SK-N-SH treated with all-trans-retinoic acid at 6 μM for 48 hours (cell line): ENCODE measurements at regions not wholly inside any gene's neighbourhood (a gene's known extent, or its start where the extent isn't known, plus 50 kb on each side); places are given as distances from the start of the nearest gene placed in this dataset.

Experiments
- ATAC-seq: fragments of 200-7000 bp; cut with Tn5 transposase; 3 replicates; pipeline ENCODE4 v1.9.1; 2020; ENCODE audit warnings: mild to moderate bottlenecking, moderate library complexity
- ARNTL ChIP-seq: fragments of 450-650 bp; formaldehyde crosslinking; IDR thresholded peaks from 2 replicates; pipeline ENCODE4 v1.5.0; 2020; ENCODE audit warnings: low read depth, mild to moderate bottlenecking, moderate library complexity, borderline replicate concordance
- BACH2 ChIP-seq: fragments of 250-450 bp; sonication (Bioruptor Pico); IDR thresholded peaks from 2 replicates; pipeline ENCODE4 v1.9.0; 2021; ENCODE audit warnings: mild to moderate bottlenecking, borderline replicate concordance
- CSDC2 ChIP-seq: fragments of 250-450 bp; sonication (Bioruptor Pico); IDR thresholded peaks from 2 replicates; pipeline ENCODE4 v1.5.0; 2020; ENCODE audit warnings: mild to moderate bottlenecking, moderate library complexity
- ESRRG ChIP-seq: fragments of 250-450 bp; sonication (Bioruptor Pico); IDR thresholded peaks from 2 replicates; pipeline ENCODE4 v1.6.1; 2021; ENCODE audit warnings: mild to moderate bottlenecking
- GLIS3 ChIP-seq: fragments of 250-450 bp; sonication (Bioruptor Pico); IDR thresholded peaks from 2 replicates; pipeline ENCODE4 v1.5.0; 2020; ENCODE audit warnings: mild to moderate bottlenecking, moderate library complexity
- ISL1 ChIP-seq: fragments of 250-450 bp; sonication (Bioruptor Pico); IDR thresholded peaks from 2 replicates; pipeline ENCODE4 v2.1.2; 2022; ENCODE audit warnings: mild to moderate bottlenecking, moderate library complexity
- OSR1 ChIP-seq: fragments of 250-450 bp; sonication (Bioruptor Pico); IDR thresholded peaks from 2 replicates; pipeline ENCODE4 v1.8.0; 2022; ENCODE audit warnings: moderate library complexity, mild to moderate bottlenecking, inconsistent platforms
- PPARA ChIP-seq: fragments of 250-450 bp; sonication (Bioruptor Pico); IDR thresholded peaks from 2 replicates; pipeline ENCODE4 v1.5.0; 2020; ENCODE audit warnings: mild to moderate bottlenecking, borderline replicate concordance
- RARB ChIP-seq: fragments of 250-450 bp; sonication (Bioruptor Pico); IDR thresholded peaks from 2 replicates; pipeline ENCODE4 v1.8.0; 2021; ENCODE audit warnings: mild to moderate bottlenecking, moderate library complexity
- SNAI2 ChIP-seq: fragments of 250-450 bp; sonication (Bioruptor Pico); IDR thresholded peaks from 2 replicates; pipeline ENCODE4 v1.5.0; 2020; ENCODE audit warnings: mild to moderate bottlenecking, moderate library complexity
- TCF4 ChIP-seq: fragments of 250-450 bp; sonication (Bioruptor Pico); IDR thresholded peaks from 2 replicates; pipeline ENCODE4 v1.8.0; 2021; ENCODE audit warnings: mild to moderate bottlenecking, moderate library complexity, borderline replicate concordance
- TOX ChIP-seq: fragments of 250-450 bp; sonication (Bioruptor Pico); IDR thresholded peaks from 2 replicates; pipeline ENCODE4 v1.8.0; 2021; ENCODE audit warnings: mild to moderate bottlenecking, moderate library complexity, borderline replicate concordance
- ZC3H10 ChIP-seq: fragments of 250-450 bp; sonication (Bioruptor Pico); IDR thresholded peaks from 2 replicates; pipeline ENCODE4 v1.5.1; 2021; ENCODE audit warnings: mild to moderate bottlenecking, moderate library complexity
- ZFP3 ChIP-seq: fragments of 250-450 bp; sonication (Bioruptor Pico); IDR thresholded peaks from 2 replicates; pipeline ENCODE4 v1.5.0; 2020; ENCODE audit warnings: mild to moderate bottlenecking, moderate library complexity
- ZFP30 ChIP-seq: fragments of 450-650 bp; formaldehyde crosslinking; IDR thresholded peaks from 2 replicates; pipeline ENCODE4 v1.5.0; 2022; ENCODE audit warnings: mild to moderate bottlenecking, moderate library complexity
- ZNF565 ChIP-seq: fragments of 450-650 bp; formaldehyde crosslinking; conservative IDR thresholded peaks from 2 replicates; pipeline ENCODE4 v1.5.0; 2020; ENCODE audit warnings: low read depth, mild to moderate bottlenecking, moderate library complexity
- ZNF70 ChIP-seq: fragments of 450-650 bp; formaldehyde crosslinking; IDR thresholded peaks from 2 replicates; pipeline ENCODE4 v1.5.0; 2020; ENCODE audit warnings: mild to moderate bottlenecking, moderate library complexity
- ZNF8 ChIP-seq: fragments of 450-650 bp; formaldehyde crosslinking; IDR thresholded peaks from 2 replicates; pipeline ENCODE4 v1.5.0; 2020; ENCODE audit warnings: mild to moderate bottlenecking, moderate library complexity
- TF ChIP-seq, protein P1 (sequence below): fragments of 250-450 bp; sonication (Bioruptor Pico); IDR thresholded peaks from 2 replicates; pipeline ENCODE4 v1.5.1; 2021; ENCODE audit warnings: mild to moderate bottlenecking, moderate library complexity
- TF ChIP-seq, protein P2 (sequence below): fragments of 250-450 bp; sonication (Bioruptor Pico); IDR thresholded peaks from 2 replicates; pipeline ENCODE4 v1.5.0; 2020; ENCODE audit warnings: mild to moderate bottlenecking, moderate library complexity
- TF ChIP-seq, protein P3 (sequence below): fragments of 250-450 bp; sonication (Bioruptor Pico); IDR thresholded peaks from 2 replicates; pipeline ENCODE4 v1.8.0; 2020; ENCODE audit warnings: mild to moderate bottlenecking, moderate library complexity, borderline replicate concordance
- TF ChIP-seq, protein P4 (sequence below): fragments of 250-450 bp; sonication (Bioruptor Pico); IDR thresholded peaks from 2 replicates; pipeline ENCODE4 v1.8.0; 2021; ENCODE audit warnings: low read depth, mild to moderate bottlenecking, moderate library complexity, borderline replicate concordance
- TF ChIP-seq, protein P5 (sequence below): fragments of 250-450 bp; sonication (Bioruptor Pico); IDR thresholded peaks from 2 replicates; pipeline ENCODE4 v1.5.1; 2020; ENCODE audit warnings: low read depth, mild to moderate bottlenecking, moderate library complexity

DNA sequence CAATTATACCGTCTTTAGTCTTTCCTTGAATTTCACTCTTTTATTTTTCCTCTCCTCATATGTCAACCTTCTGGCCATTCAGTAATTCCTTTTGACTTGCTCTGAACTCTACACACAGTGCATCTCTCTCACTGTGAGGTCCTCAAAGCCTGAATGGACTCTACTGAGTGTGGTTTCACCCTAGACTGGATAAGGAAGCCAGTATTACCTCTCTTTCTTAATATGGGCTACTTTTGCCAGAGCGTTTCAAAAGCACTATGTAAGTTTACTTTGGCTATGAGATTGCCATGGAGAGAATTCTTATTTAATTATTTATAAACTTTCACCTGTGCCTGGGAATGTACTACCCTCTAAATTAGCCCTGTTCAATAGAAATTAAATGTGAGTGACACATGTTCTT, 343.5 kb upstream of the DDHD1 start:
- TF ChIP-seq ZNF565 (CRISPR knock-in tag) (no peak), ISL1 (CRISPR knock-in tag) (no peak), OSR1 (CRISPR knock-in tag) (no peak), ZFP3 (CRISPR knock-in tag) (no peak), ZC3H10 (CRISPR knock-in tag) (no peak)
- no peak for ATAC-seq

DNA sequence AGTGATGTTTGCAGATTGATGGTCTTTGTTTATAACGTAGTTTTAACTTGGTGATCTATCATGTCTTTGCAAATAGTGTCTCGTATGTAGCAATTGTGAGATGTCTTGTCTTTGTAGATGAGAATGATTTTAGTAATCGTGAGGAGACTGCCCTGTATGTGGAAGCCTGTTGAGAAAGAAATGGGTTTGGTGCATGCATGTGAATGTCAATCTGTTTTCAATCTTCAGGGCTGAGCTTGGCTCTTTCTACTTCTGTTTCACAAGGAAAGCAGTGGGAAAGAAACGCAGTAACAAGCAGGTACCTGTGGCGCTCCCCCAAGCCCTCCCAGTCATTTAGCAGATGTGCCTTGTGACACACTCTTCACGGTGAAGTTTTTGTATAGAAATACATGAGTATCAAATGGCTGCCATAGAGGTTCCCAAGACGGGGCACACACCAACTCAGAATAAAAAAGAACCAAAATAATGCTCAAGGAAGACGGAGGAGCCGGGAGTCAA, 342.8 kb upstream of the DDHD1 start:
- ATAC-seq, result no peak
- TF ChIP-seq TCF4 (CRISPR knock-in tag) (no peak), TOX (CRISPR knock-in tag) (no peak), CSDC2 (CRISPR knock-in tag) (no peak), ZFP3 (CRISPR knock-in tag) (no peak), PPARA (no peak), ARNTL (CRISPR knock-in tag) (no peak), ZFP30 (CRISPR knock-in tag) (no peak), ZNF565 (CRISPR knock-in tag) (no peak), ZNF70 (CRISPR knock-in tag) (no peak), GLIS3 (no peak), SNAI2 (no peak), ZNF8 (CRISPR knock-in tag) (no peak), OSR1 (CRISPR knock-in tag) (no peak), ISL1 (CRISPR knock-in tag) (no peak), BACH2 (CRISPR knock-in tag) (no peak)
- TF ChIP-seq, protein P1, sequence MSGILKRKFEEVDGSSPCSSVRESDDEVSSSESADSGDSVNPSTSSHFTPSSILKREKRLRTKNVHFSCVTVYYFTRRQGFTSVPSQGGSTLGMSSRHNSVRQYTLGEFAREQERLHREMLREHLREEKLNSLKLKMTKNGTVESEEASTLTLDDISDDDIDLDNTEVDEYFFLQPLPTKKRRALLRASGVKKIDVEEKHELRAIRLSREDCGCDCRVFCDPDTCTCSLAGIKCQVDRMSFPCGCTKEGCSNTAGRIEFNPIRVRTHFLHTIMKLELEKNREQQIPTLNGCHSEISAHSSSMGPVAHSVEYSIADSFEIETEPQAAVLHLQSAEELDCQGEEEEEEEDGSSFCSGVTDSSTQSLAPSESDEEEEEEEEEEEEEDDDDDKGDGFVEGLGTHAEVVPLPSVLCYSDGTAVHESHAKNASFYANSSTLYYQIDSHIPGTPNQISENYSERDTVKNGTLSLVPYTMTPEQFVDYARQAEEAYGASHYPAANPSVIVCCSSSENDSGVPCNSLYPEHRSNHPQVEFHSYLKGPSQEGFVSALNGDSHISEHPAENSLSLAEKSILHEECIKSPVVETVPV (CRISPR knock-in tag), result no peak
- TF ChIP-seq, protein P2, sequence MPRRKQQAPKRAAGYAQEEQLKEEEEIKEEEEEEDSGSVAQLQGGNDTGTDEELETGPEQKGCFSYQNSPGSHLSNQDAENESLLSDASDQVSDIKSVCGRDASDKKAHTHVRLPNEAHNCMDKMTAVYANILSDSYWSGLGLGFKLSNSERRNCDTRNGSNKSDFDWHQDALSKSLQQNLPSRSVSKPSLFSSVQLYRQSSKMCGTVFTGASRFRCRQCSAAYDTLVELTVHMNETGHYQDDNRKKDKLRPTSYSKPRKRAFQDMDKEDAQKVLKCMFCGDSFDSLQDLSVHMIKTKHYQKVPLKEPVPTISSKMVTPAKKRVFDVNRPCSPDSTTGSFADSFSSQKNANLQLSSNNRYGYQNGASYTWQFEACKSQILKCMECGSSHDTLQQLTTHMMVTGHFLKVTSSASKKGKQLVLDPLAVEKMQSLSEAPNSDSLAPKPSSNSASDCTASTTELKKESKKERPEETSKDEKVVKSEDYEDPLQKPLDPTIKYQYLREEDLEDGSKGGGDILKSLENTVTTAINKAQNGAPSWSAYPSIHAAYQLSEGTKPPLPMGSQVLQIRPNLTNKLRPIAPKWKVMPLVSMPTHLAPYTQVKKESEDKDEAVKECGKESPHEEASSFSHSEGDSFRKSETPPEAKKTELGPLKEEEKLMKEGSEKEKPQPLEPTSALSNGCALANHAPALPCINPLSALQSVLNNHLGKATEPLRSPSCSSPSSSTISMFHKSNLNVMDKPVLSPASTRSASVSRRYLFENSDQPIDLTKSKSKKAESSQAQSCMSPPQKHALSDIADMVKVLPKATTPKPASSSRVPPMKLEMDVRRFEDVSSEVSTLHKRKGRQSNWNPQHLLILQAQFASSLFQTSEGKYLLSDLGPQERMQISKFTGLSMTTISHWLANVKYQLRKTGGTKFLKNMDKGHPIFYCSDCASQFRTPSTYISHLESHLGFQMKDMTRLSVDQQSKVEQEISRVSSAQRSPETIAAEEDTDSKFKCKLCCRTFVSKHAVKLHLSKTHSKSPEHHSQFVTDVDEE, result no peak
- TF ChIP-seq, protein P3, sequence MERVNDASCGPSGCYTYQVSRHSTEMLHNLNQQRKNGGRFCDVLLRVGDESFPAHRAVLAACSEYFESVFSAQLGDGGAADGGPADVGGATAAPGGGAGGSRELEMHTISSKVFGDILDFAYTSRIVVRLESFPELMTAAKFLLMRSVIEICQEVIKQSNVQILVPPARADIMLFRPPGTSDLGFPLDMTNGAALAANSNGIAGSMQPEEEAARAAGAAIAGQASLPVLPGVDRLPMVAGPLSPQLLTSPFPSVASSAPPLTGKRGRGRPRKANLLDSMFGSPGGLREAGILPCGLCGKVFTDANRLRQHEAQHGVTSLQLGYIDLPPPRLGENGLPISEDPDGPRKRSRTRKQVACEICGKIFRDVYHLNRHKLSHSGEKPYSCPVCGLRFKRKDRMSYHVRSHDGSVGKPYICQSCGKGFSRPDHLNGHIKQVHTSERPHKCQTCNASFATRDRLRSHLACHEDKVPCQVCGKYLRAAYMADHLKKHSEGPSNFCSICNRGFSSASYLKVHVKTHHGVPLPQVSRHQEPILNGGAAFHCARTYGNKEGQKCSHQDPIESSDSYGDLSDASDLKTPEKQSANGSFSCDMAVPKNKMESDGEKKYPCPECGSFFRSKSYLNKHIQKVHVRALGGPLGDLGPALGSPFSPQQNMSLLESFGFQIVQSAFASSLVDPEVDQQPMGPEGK, result no peak
- TF ChIP-seq, protein P4, sequence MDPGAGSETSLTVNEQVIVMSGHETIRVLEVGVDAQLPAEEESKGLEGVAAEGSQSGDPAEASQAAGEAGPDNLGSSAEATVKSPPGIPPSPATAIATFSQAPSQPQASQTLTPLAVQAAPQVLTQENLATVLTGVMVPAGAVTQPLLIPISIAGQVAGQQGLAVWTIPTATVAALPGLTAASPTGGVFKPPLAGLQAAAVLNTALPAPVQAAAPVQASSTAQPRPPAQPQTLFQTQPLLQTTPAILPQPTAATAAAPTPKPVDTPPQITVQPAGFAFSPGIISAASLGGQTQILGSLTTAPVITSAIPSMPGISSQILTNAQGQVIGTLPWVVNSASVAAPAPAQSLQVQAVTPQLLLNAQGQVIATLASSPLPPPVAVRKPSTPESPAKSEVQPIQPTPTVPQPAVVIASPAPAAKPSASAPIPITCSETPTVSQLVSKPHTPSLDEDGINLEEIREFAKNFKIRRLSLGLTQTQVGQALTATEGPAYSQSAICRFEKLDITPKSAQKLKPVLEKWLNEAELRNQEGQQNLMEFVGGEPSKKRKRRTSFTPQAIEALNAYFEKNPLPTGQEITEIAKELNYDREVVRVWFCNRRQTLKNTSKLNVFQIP (CRISPR knock-in tag), result no peak
- TF ChIP-seq, protein P5, sequence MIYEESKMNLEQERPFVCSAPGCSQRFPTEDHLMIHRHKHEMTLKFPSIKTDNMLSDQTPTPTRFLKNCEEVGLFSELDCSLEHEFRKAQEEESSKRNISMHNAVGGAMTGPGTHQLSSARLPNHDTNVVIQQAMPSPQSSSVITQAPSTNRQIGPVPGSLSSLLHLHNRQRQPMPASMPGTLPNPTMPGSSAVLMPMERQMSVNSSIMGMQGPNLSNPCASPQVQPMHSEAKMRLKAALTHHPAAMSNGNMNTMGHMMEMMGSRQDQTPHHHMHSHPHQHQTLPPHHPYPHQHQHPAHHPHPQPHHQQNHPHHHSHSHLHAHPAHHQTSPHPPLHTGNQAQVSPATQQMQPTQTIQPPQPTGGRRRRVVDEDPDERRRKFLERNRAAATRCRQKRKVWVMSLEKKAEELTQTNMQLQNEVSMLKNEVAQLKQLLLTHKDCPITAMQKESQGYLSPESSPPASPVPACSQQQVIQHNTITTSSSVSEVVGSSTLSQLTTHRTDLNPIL, result no peak

DNA sequence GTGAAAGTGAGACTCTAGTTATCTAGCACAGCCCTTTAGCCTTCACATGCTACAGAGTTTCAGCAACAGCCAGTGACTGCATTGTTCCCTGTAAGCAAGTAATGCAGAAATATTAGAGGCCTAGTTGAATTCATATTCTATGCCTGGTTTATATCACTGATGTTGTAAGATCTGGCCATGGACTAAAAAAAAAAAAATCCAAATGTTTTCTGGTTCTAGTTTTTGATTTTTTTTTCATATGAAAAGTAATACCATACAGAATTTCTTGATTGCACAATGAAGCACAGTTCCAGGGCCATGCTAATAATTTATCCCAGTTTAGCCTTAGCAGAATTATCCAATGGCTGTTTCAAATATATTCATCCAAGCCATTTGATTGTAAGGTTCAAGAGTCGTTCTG, 341.5 kb upstream of the DDHD1 start:
- ATAC-seq, result no peak

More for the DNA sequence above, 341.5 kb upstream of the DDHD1 start:
- no peak for TF ChIP-seq RARB (CRISPR knock-in tag)
- TF ChIP-seq ARNTL (CRISPR knock-in tag), result no peak
- TF ChIP-seq ZC3H10 (CRISPR knock-in tag), result no peak
- TF ChIP-seq ZFP3 (CRISPR knock-in tag), result no peak
- no peak for TF ChIP-seq OSR1 (CRISPR knock-in tag)
- no peak for TF ChIP-seq ESRRG (CRISPR knock-in tag)
- no peak for TF ChIP-seq GLIS3
- TF ChIP-seq TOX (CRISPR knock-in tag), result no peak
- no peak for TF ChIP-seq TCF4 (CRISPR knock-in tag)
- TF ChIP-seq SNAI2, result no peak
- TF ChIP-seq, protein P3, result no peak
- no peak for TF ChIP-seq ISL1 (CRISPR knock-in tag)
- TF ChIP-seq ZFP30 (CRISPR knock-in tag), result no peak
- TF ChIP-seq, protein P1 (CRISPR knock-in tag), result no peak
- TF ChIP-seq, protein P4 (CRISPR knock-in tag), result no peak
- TF ChIP-seq ZNF70 (CRISPR knock-in tag), result no peak
